HepG2 (cell line): ENCODE measurements at regions not wholly inside any gene's neighbourhood (a gene's known extent, or its start where the extent isn't known, plus 50 kb on each side); places are given as distances from the start of the nearest gene placed in this dataset.

ENCODE experiments used
- ATAC-seq: fragments of 200-7000 bp; cut with Tn5 transposase; 3 replicates; pipeline ENCODE4 v1.9.1; 2020; ENCODE audit warnings: mild to moderate bottlenecking, moderate library complexity
- BruUV-seq: library from RNA; stranded (reverse); fragments of 400-500 nt; replicated peaks from 2 replicates; lab custom pipeline; 2021; lab: Mats Ljungman, UMichigan
- CTCF ChIA-PET: fragments of 300-600 bp; formaldehyde crosslinking; extraction: SDS; loops from one replicate; lab custom pipeline; 2021; ENCODE audit warnings: low total read pairs, inconsistent platforms, low intra/inter-chr PET ratio; lab: Yijun Ruan, JAX
- POLR2A ChIA-PET: fragments of 350-600 bp; sonication (Branson Sonifier 250); formaldehyde crosslinking; loops from one replicate; lab custom pipeline; 2020; ENCODE audit warnings: antibody characterized with exemption, inconsistent platforms; lab: Yijun Ruan, JAX
- DNase-seq: peaks from one replicate; pipeline ENCODE4 v3.0.0-alpha.2; 2015; ENCODE audit warnings: low spot score
- FAIRE-seq: peaks from 3 replicates; lab custom pipeline; 2011; peaks lifted over from hg19 to GRCh38; lab: Jason Lieb, UNC
- H2AFZ ChIP-seq: one replicate; pipeline ENCODE4 v1.6.1; 2011; ENCODE audit warnings: low read length, inconsistent platforms
- H3K27ac ChIP-seq: fragments of 300-600 bp; 3 replicates; pipeline ENCODE4 v1.8.0; 2011; ENCODE audit warnings: mixed run types, mild to moderate bottlenecking, mixed read lengths, low read length, inconsistent platforms; ENCODE audit not compliant: insufficient read depth; ENCODE audit errors: extremely low read length
- H3K27me3 ChIP-seq, 2 experiments: fragments of 200-600 bp in 1 of 2; 2 replicates in 1 of 2; 3 replicates in 1 of 2; pipeline versions ENCODE4 v1.6.0 to v1.8.0; 2011; ENCODE audit warnings: low read length in 2 of 2, mild to moderate bottlenecking in 2 of 2, moderate library complexity in 2 of 2, inconsistent platforms in 1 of 2; ENCODE audit not compliant: insufficient read depth in 2 of 2, control insufficient read depth in 1 of 2
- H3K36me3 ChIP-seq, 2 experiments: fragments of 200-600 bp in 1 of 2; replicated peaks in 1 of 2; 2 replicates in 1 of 2; 3 replicates in 1 of 2; pipeline versions ENCODE4 v1.5.1 to v1.8.0; 2011; ENCODE audit warnings: low read length in 2 of 2, inconsistent platforms in 1 of 2; ENCODE audit not compliant: insufficient read depth in 2 of 2, control insufficient read depth in 1 of 2
- H3K4me1 ChIP-seq: 2 replicates; pipeline ENCODE4 v1.5.1; 2012; ENCODE audit warnings: low read length, inconsistent platforms; ENCODE audit not compliant: insufficient read depth
- H3K4me2 ChIP-seq: 2 replicates; pipeline ENCODE4 v1.6.0; 2011; ENCODE audit warnings: low read depth, low read length, inconsistent platforms
- H3K4me3 ChIP-seq, 3 experiments: fragments of 200-600 bp in 1 of 3; sonication (generic), shearing (Covaris generic) in 1 of 3; replicated peaks in 1 of 3; 2 replicates each; pipeline ENCODE4 v1.5.1; 2011 to 2016; ENCODE audit warnings: low read length in 3 of 3, inconsistent platforms in 2 of 3, low read depth in 2 of 3, mild to moderate bottlenecking in 2 of 3, control low read depth in 1 of 3, mixed read lengths in 1 of 3; ENCODE audit not compliant: insufficient read depth in 1 of 3
- H3K79me2 ChIP-seq: one replicate; pipeline ENCODE4 v1.6.1; 2011; ENCODE audit warnings: low read length, inconsistent platforms; ENCODE audit not compliant: insufficient read depth
- H3K9ac ChIP-seq: 2 replicates; pipeline ENCODE4 v1.6.0; 2011; ENCODE audit warnings: mild to moderate bottlenecking, low read depth, low read length, inconsistent platforms; ENCODE audit not compliant: insufficient read depth
- H3K9me3 ChIP-seq: 2 replicates; pipeline ENCODE4 v1.5.1; 2012; ENCODE audit warnings: mild to moderate bottlenecking, low read length
- H4K20me1 ChIP-seq: 2 replicates; pipeline ENCODE4 v1.6.0; 2011; ENCODE audit warnings: inconsistent platforms, mild to moderate bottlenecking, low read length, moderate library complexity; ENCODE audit not compliant: insufficient read depth
- ETV5 ChIP-seq: IDR thresholded peaks from 2 replicates; pipeline ENCODE4 v1.6.1; 2018; ENCODE audit warnings: missing biosample characterization, missing genetic modification reagents, inconsistent platforms, borderline replicate concordance
- HINFP ChIP-seq: sonication (generic); formaldehyde crosslinking; IDR thresholded peaks from 2 replicates; pipeline ENCODE4 v1.4.0; 2020; ENCODE audit warnings: low read depth, mild to moderate bottlenecking, missing genetic modification reagents
- LRRFIP1 ChIP-seq: sonication (generic); formaldehyde crosslinking; conservative IDR thresholded peaks from 2 replicates; pipeline ENCODE4 v1.4.0; 2020; ENCODE audit warnings: missing genetic modification reagents
- ZMYM4 ChIP-seq: sonication (generic); formaldehyde crosslinking; IDR thresholded peaks from 2 replicates; pipeline ENCODE4 v1.8.1; 2023; ENCODE audit warnings: mild to moderate bottlenecking, missing genetic modification reagents
- ZNF512 ChIP-seq: sonication (generic); formaldehyde crosslinking; IDR thresholded peaks from 2 replicates; pipeline ENCODE4 v1.4.0; 2020; ENCODE audit warnings: mild to moderate bottlenecking, missing genetic modification reagents
- WGBS: methylation state at CpG from one replicate; pipeline ENCODE4 v1.1.6; 2017; ENCODE audit warnings: low lambda C conversion rate; 5-methylcytosine and 5-hydroxymethylcytosine counted together
- in situ Hi-C: cut with HindIII; loops from 2 replicates; pipeline ENCODE4 v1.10.0; 2017; ENCODE audit warnings: low pct_unique_long_range_greater_than_20kb; ENCODE audit not compliant: extremely low pct_ligation_motif_present
- intact Hi-C: fragments of 100-400 bp; cut with micrococcal nuclease; formaldehyde crosslinking; loops from one replicate; pipeline ENCODE4 v1.10.0; 2022; ENCODE audit not compliant: unreplicated experiment

- Histone ChIP-seq H3K9ac (no peak overlapping the region), H3K27me3 (no peaks in the 10 kb centered on the region), H3K36me3 (no peaks in the 10 kb centered on the region; a peak in 1 of 5 replicates), H3K4me2 (no peak overlapping the region), H3K4me1 (peaks cover 18% of the 10 kb centered on the region), H3K79me2 (no peaks in the 10 kb centered on the region), H3K4me3 (no peak overlapping the region), H3K9me3 (no peaks in the 10 kb centered on the region), H4K20me1 (no peaks in the 10 kb centered on the region), H2AFZ (no peak overlapping the region), H3K27ac (no peak overlapping the region)
- TF ChIP-seq HINFP (CRISPR knock-in tag) (no peak), ZMYM4 (CRISPR knock-in tag) (no peak), ZNF512 (CRISPR knock-in tag) (no peak), ETV5 (CRISPR knock-in tag) (no peak), LRRFIP1 (CRISPR knock-in tag) (no peak)
- in situ Hi-C loops, result no loop called here
- no peak for FAIRE-seq
- ATAC-seq, result no peak
- no TSS peak for BruUV-seq
- ChIA-PET POLR2A (no interaction called here), CTCF (no interaction called here)
- no peak for DNase-seq
- intact Hi-C loops, result no loop called here
- 100% methylated on average over 1 of the region's 1 CpG for WGBS
These were observed 155.2 kb downstream of the SLC38A4 start for GRCh38 chr12:46670636-46671035.
